ENCODE measurements at regions not wholly inside any gene's neighbourhood (a gene's known extent, or its start where the extent isn't known, plus 50 kb on each side); places are given as distances from the start of the nearest gene placed in this dataset.

GRCh38 chr7:94054130-94054529, 50.0 kb upstream of the BET1 start:
- ATAC-seq: no peak
- no peaks in the 10 kb centered on the region for H3K9me3 ChIP-seq
- intact Hi-C loops (cut with DNase I): no loop called here
- TF ChIP-seq CTCF (IDR thresholded peaks at IDR 0.05): no peak
- no peaks in the 10 kb centered on the region for H3K27me3 ChIP-seq
- H3K4me3 ChIP-seq: no peak overlapping the region
- no peaks in the 10 kb centered on the region for H3K4me1 ChIP-seq
- H3K36me3 ChIP-seq: no peaks in the 10 kb centered on the region
- DNase-seq: no peak
- H3K27ac ChIP-seq: no peak overlapping the region

- intact Hi-C loops (cut with DNase I): no loop called here
- Histone ChIP-seq H3K4me1 (no peaks in the 10 kb centered on the region), H3K27ac (no peak overlapping the region), H3K27me3 (no peaks in the 10 kb centered on the region), H3K4me3 (no peak overlapping the region), H3K36me3 (no peaks in the 10 kb centered on the region), H3K9me3 (no peaks in the 10 kb centered on the region)
- no peak for DNase-seq
- ATAC-seq: no peak
- TF ChIP-seq CTCF (IDR thresholded peaks at IDR 0.05): no peak
These were observed 51.8 kb upstream of the BET1 start for GRCh38 chr7:94055963-94056362.

- no peak for ATAC-seq
These were observed 52.6 kb upstream of the BET1 start for GRCh38 chr7:94056796-94057207.

GRCh38 chr7:94057955-94058354, 53.8 kb upstream of the BET1 start:
- Histone ChIP-seq H3K36me3 (no peaks in the 10 kb centered on the region), H3K9me3 (no peaks in the 10 kb centered on the region), H3K4me3 (no peak overlapping the region), H3K27ac (no peak overlapping the region), H3K27me3 (peaks cover 5% of the 10 kb centered on the region in 2 donors), H3K4me1 (no peaks in the 10 kb centered on the region)
- no peak for DNase-seq
- intact Hi-C loops (cut with DNase I): no loop called here
- TF ChIP-seq CTCF (IDR thresholded peaks at IDR 0.05): no peak
- no peak for ATAC-seq

More at GRCh38 chr7:94056796-94057207, 52.6 kb upstream of the BET1 start:
- Histone ChIP-seq H3K36me3 (no peaks in the 10 kb centered on the region), H3K27ac (no peak overlapping the region), H3K4me3 (no peak overlapping the region), H3K9me3 (no peaks in the 10 kb centered on the region), H3K27me3 (no peaks in the 10 kb centered on the region), H3K4me1 (no peaks in the 10 kb centered on the region)
- no peak for DNase-seq
- no peak for TF ChIP-seq CTCF (IDR thresholded peaks at IDR 0.05)
- intact Hi-C loops (cut with DNase I): no loop called here

GRCh38 chr7:94059746-94060145, 55.6 kb upstream of the BET1 start:
- intact Hi-C loops (cut with DNase I): no loop called here

More at GRCh38 chr7:94059746-94060145, 55.6 kb upstream of the BET1 start:
- H3K4me1 ChIP-seq: no peaks in the 10 kb centered on the region
- H3K27ac ChIP-seq: no peak overlapping the region
- H3K27me3 ChIP-seq: peaks cover 5 to 8% of the 10 kb centered on the region in 2 donors
- H3K4me3 ChIP-seq: no peak overlapping the region
- no peak for ATAC-seq
- H3K9me3 ChIP-seq: no peaks in the 10 kb centered on the region
- no peaks in the 10 kb centered on the region for H3K36me3 ChIP-seq
- DNase-seq: no peak
- no peak for TF ChIP-seq CTCF (IDR thresholded peaks at IDR 0.05)

All from left lung (tissue), 4 donors.